Stimulated activated CD8-positive, alpha-beta memory T cell treated with anti-CD3 and anti-CD28 coated beads, Interleukin-2, amount 100 ng/mL, for 48 hours (primary cell): ENCODE measurements at regions not wholly inside any gene's neighbourhood (a gene's known extent, or its start where the extent isn't known, plus 50 kb on each side); places are given as distances from the start of the nearest gene placed in this dataset.

Experiments used
- DNase-seq, 2 donors: peaks; one replicate each; pipeline ENCODE4 v3.0.0-alpha.2; 2020; ENCODE audit warnings: low read depth in 2 of 2

DNA sequence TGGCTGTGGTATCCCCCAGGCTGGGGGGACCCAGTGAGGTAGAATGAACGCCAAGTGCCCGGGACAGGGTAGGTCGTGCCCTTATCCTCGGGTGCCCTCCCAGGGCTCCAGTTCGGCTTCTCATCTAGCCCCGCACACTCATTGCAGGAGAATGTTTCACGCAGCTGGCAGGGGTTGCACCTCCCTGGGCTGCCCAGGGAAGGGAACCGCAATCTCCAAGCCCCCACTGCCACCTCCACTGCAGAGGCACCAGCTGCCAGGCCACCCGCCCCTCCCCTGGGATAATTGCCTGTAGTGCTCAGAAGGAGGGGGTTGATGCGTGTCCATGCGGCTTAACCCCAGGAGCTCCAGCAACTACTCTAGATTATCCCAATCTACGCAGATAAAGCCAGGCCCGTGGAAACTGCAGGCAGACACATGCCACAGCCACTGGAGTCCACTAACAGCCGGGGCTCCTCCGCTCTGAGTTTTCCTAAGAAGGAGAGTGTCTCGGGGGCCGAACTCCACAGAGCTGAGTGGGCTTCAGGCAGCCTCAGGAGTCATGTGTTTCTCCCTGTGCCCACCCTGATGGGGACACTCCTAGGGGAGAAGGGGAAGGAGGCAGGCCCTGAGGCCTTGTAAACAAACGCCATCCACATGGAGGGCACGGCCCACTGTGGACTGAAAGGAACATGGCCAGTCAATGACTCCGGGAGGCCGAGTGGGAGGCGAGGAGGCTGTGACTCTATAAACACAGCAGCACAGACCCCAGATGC, 137.2 kb upstream of the IQSEC1 start:
- DNase-seq: no peak

DNA sequence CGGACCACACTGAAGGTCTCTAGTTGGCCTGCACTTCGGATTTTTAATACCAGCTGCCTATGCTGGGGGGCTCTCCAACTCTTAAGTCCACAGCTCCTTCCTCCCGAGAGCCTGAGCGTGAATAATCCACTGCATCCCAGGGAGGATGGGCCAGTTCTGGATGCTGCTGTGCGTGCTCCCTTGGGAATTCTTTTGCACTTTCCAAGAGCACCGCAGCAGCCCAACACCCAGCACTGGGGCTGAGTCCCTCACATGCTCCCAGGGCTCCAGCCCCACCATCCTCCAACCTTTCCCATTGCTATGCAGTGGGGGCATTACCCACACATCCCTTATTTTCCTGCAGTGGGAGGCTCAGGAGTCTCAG, 136.4 kb upstream of the IQSEC1 start:
- no peak for DNase-seq

DNA sequence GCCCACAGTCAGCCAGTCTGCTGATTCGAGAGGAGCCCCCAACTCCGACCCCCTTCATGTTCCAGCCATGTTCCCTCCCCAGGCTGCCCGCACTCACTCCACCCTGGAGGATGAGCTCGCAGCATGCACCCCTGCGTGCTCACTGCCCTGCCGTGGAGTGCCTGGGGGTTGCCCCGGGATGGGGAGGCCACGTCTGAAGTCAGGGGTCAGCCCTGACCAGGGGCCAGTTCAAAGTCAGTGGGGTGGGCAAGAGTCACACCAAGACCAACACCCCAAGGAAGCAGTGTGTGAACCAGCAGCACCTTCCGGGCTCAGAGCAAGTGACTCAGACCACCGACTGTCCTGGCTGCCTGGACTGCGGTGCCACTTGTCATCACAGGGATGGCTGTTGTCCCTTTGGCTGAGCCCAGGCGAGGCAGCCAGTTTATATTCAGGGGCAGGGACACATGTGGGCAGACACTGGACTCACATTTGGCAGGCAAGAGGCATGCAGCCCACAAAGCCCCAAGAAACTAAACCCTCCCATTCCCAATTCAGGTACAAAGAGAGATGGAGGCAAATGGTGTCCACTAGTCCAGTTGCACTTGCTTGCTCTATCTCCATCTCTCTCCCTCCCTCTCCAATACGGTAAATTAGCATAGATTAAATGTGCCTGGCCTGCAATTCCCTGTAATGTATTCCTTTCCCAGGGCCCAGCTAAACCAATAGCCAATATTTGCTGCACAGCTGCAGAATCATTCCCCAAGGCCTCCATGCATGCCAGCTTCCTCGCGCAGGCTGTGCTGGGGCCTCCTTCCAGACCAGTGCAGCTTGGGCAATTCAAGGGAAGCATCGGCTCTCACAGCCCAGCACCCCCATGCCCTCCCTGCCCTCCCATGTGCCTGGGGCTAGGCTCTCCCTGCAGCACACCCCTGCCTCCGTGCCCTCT, 135.7 kb upstream of the IQSEC1 start:
- no peak for DNase-seq

DNA sequence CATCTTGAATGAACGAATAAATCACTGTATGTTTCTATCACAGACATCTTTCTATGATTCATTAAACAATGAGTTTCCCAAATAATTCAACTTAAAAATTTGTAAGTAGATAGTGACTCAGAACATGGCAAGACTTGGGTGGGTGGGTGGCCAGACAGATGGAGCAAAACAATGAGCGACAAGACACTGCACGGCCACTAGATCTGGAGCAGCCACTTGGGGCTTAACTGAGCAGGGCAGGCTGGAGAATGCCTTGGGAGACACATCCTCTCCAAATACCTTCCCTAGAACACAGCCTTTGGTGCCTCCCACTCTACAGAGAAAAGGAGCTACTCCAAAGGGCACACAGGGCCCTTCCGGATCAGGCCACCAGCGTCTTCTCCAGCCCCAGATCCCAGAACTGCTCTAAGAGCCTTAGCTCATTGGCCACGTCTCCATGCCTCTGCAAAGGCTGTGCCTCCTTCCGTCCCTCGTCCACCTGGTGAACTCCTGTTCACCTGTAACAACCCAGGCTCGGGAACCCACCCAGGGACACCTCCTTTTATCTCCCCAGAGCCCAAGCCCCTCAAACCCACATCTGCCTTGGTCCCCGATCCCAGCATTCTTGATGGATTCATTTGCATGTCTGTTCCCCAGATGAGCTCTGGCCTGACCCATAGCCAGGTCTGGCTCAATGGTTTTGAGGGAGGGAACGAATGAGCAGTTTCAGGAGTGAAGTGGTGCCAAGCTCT, 134.9 kb upstream of the IQSEC1 start:
- DNase-seq: no peak

DNA sequence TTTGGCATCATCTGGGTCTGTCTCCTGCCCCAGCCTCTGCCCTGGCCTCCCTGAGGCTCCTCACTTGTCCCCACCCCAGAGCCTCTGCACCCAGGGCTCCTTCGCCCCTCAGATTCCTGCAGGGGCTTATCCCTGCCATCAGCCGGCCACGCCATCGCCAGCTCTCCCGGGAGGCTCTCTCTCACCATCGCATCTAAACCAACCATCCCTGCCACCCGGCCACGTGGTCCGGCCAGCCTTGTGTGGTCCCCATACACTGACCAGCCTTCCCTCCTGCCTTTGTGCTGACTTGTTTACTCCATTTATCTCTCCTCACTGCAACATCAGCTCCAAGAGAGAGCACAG, 134.3 kb upstream of the IQSEC1 start:
- DNase-seq: no peak

DNA sequence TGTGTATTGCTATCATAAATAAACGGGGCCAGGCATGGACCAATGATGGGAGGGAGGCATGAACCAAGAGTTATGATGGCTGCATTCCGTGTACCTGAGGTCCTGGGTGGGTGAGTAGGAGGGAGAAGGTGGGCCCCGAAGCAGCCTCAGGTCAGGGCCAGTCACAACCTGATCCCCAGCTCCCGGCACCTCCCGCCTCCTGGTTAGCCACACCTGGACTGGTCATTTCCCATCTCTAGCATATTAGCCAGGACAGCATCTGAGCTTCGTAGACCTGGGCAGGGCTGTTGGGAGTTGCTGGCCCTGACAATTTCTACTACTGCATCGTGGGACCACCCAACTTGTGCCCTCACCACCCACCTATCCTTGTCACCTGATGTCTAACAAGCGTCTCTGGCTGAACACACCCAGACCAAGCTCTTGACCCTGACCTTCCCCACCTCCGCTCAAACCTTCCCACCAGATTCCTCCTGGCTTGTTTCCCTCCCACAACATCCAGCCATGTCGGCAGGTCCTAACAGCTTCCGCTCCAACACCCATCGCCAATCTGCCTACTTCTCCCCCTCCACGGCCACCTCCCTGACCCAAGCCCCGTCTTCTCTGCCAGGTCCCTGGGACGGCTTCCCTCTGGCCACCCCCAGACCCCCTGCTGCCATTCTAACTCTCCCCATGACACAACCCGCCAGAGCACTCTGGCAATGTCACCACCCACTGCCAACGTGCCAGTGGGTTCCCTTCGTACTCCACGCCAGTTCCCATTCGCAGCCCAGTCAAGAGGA, 133.8 kb upstream of the IQSEC1 start:
- no peak for DNase-seq

DNA sequence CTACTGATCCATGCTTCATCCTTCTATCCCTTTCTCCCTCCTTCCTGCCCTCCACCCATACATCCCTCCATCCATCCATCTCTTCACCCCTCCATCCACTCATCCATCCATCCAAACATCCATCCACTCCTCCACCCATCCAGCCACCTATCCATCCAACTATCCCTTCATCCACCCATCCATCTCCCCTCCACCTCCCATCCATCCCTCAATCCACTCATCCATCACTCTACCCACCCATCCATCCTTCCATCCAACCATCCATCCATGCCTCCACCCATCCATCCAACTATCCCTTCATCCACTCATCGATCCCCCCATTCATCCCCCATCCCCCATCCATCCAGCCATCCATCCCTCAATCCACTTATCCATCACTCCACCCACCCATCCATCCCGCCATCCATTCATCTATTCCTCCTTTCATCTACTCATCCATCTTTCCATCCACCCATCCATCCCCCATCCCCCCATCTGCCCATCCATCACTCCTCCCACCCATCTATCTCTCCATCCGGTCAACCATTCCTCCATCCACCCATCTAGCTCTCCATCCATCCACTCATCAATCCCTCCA, 132.4 kb upstream of the IQSEC1 start:
- DNase-seq: no peak

DNA sequence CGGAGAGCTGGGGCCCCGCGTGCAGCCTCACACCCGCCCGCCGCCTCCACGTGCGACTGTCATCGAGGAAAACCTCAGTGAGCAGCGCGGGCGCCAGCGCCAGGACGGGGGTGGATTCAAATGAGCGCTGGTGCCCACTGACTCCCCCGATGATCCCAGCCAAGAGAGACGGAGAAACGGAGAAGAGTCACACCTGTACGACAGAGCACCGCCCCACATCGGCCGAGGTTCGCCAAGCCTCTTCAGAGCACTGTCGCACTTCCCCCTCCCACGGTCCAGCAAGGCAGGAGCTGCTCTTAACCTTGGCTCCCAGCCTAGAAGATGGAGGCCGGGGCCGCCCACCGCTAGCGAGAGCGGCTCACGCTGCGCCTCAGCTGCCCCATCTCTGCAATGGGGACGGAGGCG, 130.9 kb upstream of the IQSEC1 start:
- no peak for DNase-seq

DNA sequence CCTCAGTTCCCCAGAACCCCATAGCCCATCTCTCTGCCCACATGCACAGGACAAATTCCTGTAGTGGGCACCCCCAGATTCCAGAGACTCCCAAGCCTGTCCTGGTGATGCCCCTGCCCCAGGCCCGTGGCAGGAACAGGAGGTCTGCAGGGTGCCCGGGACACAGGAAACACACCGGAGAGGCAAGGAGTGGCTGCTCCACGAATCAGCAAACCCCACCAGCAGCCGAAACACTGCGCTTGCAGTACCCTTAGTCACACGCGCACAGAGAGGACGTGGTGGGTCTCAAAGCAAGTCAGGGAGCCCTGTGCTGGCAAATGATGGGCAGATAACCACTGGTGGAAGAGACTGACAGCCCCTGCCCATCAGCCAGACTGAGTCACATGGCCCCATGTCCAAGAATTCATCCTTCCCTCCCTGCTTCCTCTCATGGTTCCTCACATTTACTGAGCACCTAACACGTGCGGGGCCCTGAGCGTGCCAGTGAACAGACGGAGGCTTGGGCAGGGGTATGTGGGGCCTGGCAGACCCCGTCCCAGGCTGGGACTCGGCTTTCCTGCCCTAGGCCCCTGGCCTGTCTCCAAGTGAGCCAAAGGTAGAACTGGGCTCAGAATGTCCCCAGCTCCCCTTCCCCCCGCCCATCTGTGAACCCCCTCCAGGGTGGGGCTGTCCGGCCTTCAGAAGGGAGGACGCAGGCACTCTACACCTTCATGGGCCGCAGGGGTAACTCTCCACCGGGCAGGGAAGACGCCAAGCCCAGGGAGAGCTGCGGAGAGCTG, 130.4 kb upstream of the IQSEC1 start:
- no peak for DNase-seq

DNA sequence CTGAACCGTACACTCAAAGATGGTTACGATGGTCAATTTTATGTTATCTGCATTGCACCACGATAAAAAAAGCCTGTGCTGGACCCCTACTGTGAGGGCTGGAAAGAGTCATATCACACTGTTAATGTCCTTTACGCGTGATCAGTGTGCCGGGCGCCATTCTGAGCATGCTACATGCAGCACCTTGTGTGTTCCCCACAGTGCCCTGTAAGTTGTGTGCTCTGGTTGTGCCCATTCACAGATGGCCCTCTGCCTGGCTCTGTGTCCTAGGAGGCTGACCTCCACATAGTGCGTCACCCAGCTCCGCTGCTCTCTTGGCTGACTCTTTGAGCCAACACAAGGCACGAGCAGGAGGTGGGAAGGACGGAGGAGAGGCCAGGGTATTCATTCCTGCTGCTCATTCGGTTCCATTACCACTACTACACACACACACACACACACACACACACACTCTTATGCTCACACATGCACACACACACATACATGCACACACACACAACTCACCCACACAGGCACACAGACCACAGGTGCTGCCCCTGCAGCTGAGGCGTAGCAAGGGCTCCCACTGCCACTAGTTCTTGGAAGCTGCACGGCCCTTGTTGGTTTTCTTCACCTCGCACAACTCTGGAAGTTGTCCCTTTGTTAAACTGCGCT, 129.6 kb upstream of the IQSEC1 start:
- no peak for DNase-seq

DNA sequence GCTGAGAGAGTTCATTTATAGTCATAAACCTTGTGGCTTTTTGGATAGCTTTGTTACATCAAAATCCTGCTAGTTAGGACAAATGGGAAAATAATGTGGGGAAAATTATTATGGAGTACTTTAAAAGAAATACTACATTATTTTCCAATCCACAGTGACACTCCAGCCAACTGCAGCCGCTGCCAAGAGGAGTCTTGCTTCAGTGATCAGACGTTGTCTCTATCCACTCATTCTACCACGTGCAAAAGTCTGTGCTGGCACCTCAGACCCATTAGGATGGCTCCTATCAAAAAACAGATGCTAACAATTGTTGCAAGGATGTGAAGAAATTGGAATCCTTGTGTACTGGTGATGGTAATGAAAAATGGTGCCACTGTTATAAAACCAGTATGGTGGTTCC, 128.6 kb upstream of the IQSEC1 start:
- DNase-seq: no peak

DNA sequence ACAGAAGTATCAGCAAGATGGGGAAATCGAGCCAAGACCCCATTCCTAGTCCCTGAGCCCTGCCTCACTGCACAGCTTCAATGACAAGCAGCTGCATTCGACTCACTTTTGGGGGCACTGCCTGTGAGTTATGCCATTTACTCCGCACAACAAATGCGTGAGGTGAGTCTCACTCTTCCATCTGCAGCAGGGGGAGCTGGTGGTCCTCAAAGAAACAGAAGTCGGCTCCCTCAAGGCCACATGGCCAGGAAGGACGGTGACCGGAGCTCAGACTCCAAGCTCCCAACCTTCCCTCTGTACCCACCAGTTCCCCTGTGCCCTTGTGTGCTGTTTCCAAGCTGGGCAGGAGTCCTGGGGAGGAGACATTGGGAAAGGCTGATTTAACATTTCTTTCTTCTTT, 127.7 kb upstream of the IQSEC1 start:
- DNase-seq: no peak

DNA sequence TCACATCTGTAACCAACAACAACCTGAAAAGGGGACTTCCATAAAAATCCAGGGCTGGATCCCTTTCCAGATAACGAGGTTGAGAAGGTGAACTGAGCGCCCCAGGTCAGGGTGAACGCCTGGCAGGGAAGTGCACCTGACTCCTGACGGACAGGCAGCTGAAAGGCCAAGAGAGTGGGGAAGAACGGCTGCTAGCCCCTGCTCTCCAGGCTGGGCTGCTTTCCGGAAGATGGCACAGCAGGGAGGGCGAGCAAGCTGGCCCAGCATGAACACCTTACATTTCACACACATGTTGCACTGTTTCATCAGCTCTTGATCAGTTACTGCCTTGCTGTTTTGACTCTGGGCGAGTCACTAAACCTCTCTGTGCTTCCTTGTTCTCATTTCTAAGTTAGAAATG, 127.2 kb upstream of the IQSEC1 start:
- DNase-seq: no peak

DNA sequence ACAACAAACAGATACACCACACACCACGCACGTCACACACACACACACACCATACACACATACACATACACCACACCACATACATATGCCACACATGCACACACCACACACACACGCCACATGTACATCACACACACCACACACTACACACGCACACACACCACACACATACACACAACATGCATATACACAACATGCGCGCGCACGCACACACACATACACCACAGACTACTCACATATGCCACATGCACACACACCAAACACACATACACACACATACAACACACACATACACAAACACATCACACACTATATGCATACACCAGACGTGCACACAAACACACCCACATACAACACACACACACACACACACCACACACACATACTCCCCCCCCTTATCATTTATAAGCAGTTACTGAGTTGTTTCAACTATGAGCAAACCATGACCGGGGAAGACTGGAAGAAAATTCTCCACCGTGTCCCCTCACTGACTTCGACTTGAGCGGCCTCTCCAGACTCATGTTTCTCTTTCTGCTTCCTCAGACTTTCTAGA, 126.7 kb upstream of the IQSEC1 start:
- DNase-seq: no peak

DNA sequence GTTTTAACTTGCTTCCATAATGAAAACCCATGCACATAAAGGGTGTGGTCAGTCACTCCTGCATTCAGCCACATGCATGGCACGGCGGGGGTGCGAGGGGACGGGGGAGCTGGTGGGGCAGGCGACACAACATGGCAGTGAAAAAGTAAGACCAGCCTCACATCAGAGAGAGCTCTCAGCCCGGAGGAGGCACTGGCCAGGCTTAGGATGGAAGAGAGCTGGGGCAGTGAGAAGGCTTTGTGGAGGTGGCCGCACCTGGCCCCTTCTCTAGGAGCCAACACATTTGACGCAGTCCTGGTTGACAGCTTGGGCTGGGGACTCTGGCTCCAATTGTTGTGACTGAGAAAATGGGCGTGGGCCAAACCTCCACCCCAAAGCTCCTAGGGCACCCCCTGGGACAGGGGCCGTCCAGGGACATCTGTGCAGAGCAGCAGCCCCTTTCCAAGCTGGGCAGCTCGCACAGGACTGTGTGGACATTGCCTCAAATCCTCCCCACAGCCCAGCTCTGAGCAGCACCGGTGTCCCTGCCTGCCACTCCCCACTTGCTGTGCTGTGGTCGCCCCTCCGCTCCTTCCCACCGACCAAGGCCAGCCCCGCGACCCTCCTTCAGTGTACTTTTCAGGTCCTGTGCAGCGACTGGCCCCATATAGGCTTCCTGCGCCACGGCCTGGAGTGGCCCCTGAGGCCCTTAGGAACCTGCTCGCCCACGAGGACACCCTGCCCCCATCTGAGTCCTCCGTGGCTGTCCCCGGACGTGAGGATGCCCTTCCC, 126.0 kb upstream of the IQSEC1 start:
- no peak for DNase-seq

DNA sequence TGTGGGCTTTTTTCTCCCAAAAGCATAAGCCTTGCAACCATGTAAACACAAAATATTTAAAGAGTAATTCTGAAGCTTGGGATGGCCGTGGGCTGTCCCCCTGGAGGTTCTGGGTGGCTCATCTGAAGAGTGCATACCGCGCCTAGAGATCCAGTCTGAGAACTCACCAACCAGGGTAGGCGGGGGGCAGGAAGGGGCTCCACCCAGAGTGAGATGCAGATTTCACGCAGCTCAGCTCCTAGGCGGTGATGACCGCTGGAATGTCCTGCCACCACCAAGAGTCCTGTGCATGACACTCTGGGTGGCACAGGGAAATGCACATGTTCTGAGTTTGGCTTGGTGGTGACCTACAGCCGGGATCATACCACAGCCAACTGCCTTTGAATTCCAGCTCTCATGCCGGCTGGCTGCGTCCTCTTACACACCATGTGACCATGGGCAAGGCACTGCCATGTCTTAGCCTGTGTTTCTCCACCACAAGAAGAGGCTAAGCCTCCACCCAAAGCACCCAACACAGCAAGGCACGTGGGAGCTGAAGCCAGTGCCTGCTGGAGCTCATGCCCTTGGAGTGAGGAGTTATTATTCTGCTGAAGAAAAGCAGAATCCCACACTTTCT, 125.1 kb upstream of the IQSEC1 start:
- DNase-seq: no peak

DNA sequence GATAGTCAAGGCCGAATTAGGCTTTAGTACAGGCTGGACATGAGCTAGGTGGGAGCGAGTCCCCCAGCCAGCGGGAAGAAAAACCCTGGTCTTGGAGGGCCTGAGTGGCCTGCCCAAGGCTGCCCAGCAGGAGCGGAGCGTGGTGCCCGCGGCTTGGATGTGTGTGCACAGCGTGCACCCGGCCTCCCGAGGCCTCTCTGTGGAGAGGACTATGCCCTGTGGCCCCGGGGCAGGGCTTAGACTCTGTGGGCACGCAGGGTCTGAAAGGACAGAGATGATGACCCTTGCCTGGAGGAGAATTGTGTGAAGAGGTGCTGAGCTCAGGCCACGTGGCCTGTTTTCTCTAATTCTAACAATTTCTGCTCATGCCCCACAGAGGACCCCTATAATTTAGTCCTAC, 124.6 kb upstream of the IQSEC1 start:
- no peak for DNase-seq

DNA sequence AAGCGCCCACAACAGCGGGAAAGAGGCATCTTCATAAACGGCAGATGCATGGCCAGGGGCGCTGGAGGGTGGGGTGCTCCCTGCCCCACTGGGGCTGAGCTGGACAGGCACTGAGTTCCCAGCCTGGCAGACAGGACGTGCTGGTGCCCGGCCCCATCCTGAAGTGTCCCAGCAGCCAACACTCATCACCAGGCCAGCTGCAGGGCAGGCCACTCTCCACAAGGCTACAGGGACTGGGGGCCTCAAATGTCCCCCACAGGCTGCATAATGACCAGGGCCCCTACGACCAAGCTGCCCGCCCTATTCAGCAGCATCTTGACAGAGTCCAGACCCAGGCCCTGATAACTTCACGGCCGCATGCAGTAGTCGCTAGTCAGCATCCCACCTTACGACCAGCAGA, 124.1 kb upstream of the IQSEC1 start:
- no peak for DNase-seq

DNA sequence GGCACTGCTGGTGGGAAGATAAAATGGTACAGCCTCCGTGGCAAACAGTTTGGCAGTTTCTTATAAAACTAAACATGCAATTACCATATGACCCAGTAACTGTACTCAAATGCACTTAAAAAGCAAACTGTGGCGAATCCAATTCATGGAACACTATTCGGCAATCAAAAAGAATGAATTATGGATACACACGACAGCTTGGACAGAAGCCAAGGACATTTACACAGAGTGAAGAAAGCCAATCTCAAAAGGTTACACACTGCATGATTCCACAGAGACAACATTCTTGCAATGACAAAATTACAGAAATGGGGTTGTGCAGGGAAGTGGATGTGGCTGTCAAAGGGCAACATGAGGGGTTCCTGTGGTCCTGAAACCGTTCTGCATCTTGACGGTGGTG, 122.1 kb upstream of the IQSEC1 start:
- DNase-seq: no peak
